ENCODE measurements at regions not wholly inside any gene's neighbourhood (a gene's known extent, or its start where the extent isn't known, plus 50 kb on each side); places are given as distances from the start of the nearest gene placed in this dataset.
A peak's percentile ranks its signal among the peaks of the same experiment; 100 is the strongest.
"Not testable (repeated sequence)": the region's sequence is repeated elsewhere in the genome, so short reads cannot be mapped to it uniquely, and the experiment has no call there.

GRCh38 chr5:36531401-36531800 lies 75.0 kb upstream of the SLC1A3 start:
- WGBS: 89% methylated on average over 1 of the region's 1 CpG
- H3K4me1 ChIP-seq (ENCODE audit: control insufficient read depth, insufficient read depth, low read length): no peaks in the 10 kb centered on the region

GRCh38 chr5:36535378-36535777 lies 71.0 kb upstream of the SLC1A3 start:
- peak in 2 of 3 donors; percentile 33 to 62 for DNase-seq
- WGBS: 78% methylated on average over 5 of the region's 5 CpGs
- intact Hi-C loops (cut with DNase I): no loop called here
- Histone ChIP-seq H3K9me3 (ENCODE audit: control insufficient read depth, low read length) (no peaks in the 10 kb centered on the region), H3K4me3 (ENCODE audit: low read length) (no peak overlapping the region), H3K27ac (ENCODE audit: low read length) (peak overlapping the region; percentile 76), H3K27me3 (ENCODE audit: control insufficient read depth, insufficient read depth) (no peaks in the 10 kb centered on the region), H3K4me1 (ENCODE audit: control insufficient read depth, insufficient read depth, low read length) (no peaks in the 10 kb centered on the region)
- peak; percentile 82 to 88 for ATAC-seq

More at GRCh38 chr5:36531401-36531800, 75.0 kb upstream of the SLC1A3 start:
- ATAC-seq: no peak
- Histone ChIP-seq H3K27me3 (ENCODE audit: control insufficient read depth, insufficient read depth) (no peaks in the 10 kb centered on the region), H3K9me3 (ENCODE audit: control insufficient read depth, low read length) (peaks cover 2% of the 10 kb centered on the region), H3K27ac (ENCODE audit: low read length) (no peak overlapping the region), H3K4me3 (ENCODE audit: low read length) (no peak overlapping the region)
- intact Hi-C loops (cut with DNase I): no loop called here
- DNase-seq: no peak

GRCh38 chr5:36535859-36536615 lies 70.4 kb upstream of the SLC1A3 start:
- no peak overlapping the region for H3K4me3 ChIP-seq (ENCODE audit: low read length)
- intact Hi-C loops (cut with DNase I): no loop called here
- no peaks in the 10 kb centered on the region for H3K27me3 ChIP-seq (ENCODE audit: control insufficient read depth, insufficient read depth)
- DNase-seq: no peak
- WGBS: 68% methylated on average over 4 of the region's 4 CpGs
- no peaks in the 10 kb centered on the region for H3K9me3 ChIP-seq (ENCODE audit: control insufficient read depth, low read length)
- peak in 1 of 2 donors; percentile 10 for ATAC-seq
- H3K27ac ChIP-seq (ENCODE audit: low read length): peak overlapping the region; percentile 76
- H3K4me1 ChIP-seq (ENCODE audit: control insufficient read depth, insufficient read depth, low read length): no peaks in the 10 kb centered on the region

- DNase-seq: no peak
- intact Hi-C loops (cut with DNase I): no loop called here
- no peak overlapping the region for H3K4me3 ChIP-seq (ENCODE audit: low read length)
- no peaks in the 10 kb centered on the region for H3K9me3 ChIP-seq (ENCODE audit: control insufficient read depth, low read length)
- no peak for ATAC-seq
- H3K4me1 ChIP-seq (ENCODE audit: control insufficient read depth, insufficient read depth, low read length): no peaks in the 10 kb centered on the region
- no peaks in the 10 kb centered on the region for H3K27me3 ChIP-seq (ENCODE audit: control insufficient read depth, insufficient read depth)
- no peak overlapping the region for H3K27ac ChIP-seq (ENCODE audit: low read length)
These were observed 69.8 kb upstream of the SLC1A3 start for GRCh38 chr5:36536616-36537005.

GRCh38 chr5:36537724-36538123 lies 68.7 kb upstream of the SLC1A3 start:
- intact Hi-C loops (cut with DNase I): no loop called here
- H3K4me1 ChIP-seq (ENCODE audit: control insufficient read depth, insufficient read depth, low read length): no peaks in the 10 kb centered on the region
- WGBS: 71% methylated on average over 4 of the region's 4 CpGs
- no peaks in the 10 kb centered on the region for H3K9me3 ChIP-seq (ENCODE audit: control insufficient read depth, low read length)
- no peaks in the 10 kb centered on the region for H3K27me3 ChIP-seq (ENCODE audit: control insufficient read depth, insufficient read depth)
- peak overlapping the region; percentile 77 for H3K27ac ChIP-seq (ENCODE audit: low read length)
- DNase-seq: no peak
- no peak overlapping the region for H3K4me3 ChIP-seq (ENCODE audit: low read length)
- peak; percentile 36 to 47 for ATAC-seq

- 57% methylated on average over 8 of the region's 8 CpGs for WGBS
- Histone ChIP-seq H3K4me1 (ENCODE audit: control insufficient read depth, insufficient read depth, low read length) (no peaks in the 10 kb centered on the region), H3K27me3 (ENCODE audit: control insufficient read depth, insufficient read depth) (no peaks in the 10 kb centered on the region), H3K4me3 (ENCODE audit: low read length) (no peak overlapping the region), H3K27ac (ENCODE audit: low read length) (no peak overlapping the region), H3K9me3 (ENCODE audit: control insufficient read depth, low read length) (no peaks in the 10 kb centered on the region)
- ATAC-seq (peak; percentile 49 to 65), DNase-seq (no peak)
- intact Hi-C loops (cut with DNase I): no loop called here
These were observed 53.6 kb upstream of the SLC1A3 start for GRCh38 chr5:36552651-36553393.

GRCh38 chr5:36555035-36555434 lies 51.4 kb upstream of the SLC1A3 start:
- DNase-seq; intact Hi-C loops (cut with DNase I); H3K4me1 ChIP-seq (ENCODE audit: control insufficient read depth, insufficient read depth, low read length); H3K27ac ChIP-seq (ENCODE audit: low read length); H3K4me3 ChIP-seq (ENCODE audit: low read length); H3K27me3 ChIP-seq (ENCODE audit: control insufficient read depth, insufficient read depth); H3K9me3 ChIP-seq (ENCODE audit: control insufficient read depth, low read length); ATAC-seq: not testable (repeated sequence)
- 90% methylated on average over 1 of the region's 1 CpG for WGBS

All from right cardiac atrium (tissue), 5 donors.